H1 (cell line): ENCODE measurements at regions not wholly inside any gene's neighbourhood (a gene's known extent, or its start where the extent isn't known, plus 50 kb on each side); places are given as distances from the start of the nearest gene placed in this dataset.

ENCODE experiments used
- CEBPB ChIP-seq: IDR thresholded peaks from 2 replicates; pipeline ENCODE4 v1.6.1; 2012; ENCODE audit warnings: low read depth, low read length
- EP300 ChIP-seq, 2 experiments: IDR thresholded peaks; 1 replicate in 1 of 2; 2 replicates in 1 of 2; pipeline ENCODE4 v1.6.1; 2011 to 2012; ENCODE audit warnings: low read depth in 2 of 2, low read length in 2 of 2, mild to moderate bottlenecking in 2 of 2, borderline replicate concordance in 1 of 2, inconsistent platforms in 1 of 2, moderate library complexity in 1 of 2
- GABPA ChIP-seq: IDR thresholded peaks from 2 replicates; pipeline ENCODE4 v1.6.1; 2011; ENCODE audit warnings: mild to moderate bottlenecking, low read length, moderate library complexity, borderline replicate concordance; ENCODE audit not compliant: insufficient read depth
- KDM4A ChIP-seq: IDR thresholded peaks from one replicate; pipeline ENCODE4 v1.7.1; 2012; ENCODE audit warnings: low read depth, mild to moderate bottlenecking, moderate library complexity, low read length, inconsistent platforms; ENCODE audit not compliant: severe bottlenecking
- MAFK ChIP-seq: IDR thresholded peaks from 2 replicates; pipeline ENCODE4 v1.6.1; 2012; ENCODE audit warnings: low read depth, mild to moderate bottlenecking, improper control_type of control experiment, low read length
- TF ChIP-seq, protein P1 (sequence below): fragments of 300-600 bp; sonication (generic); IDR thresholded peaks from 2 replicates; pipeline ENCODE4 v1.7.1; 2012; ENCODE audit warnings: low read length, moderate library complexity, mild to moderate bottlenecking, inconsistent platforms; ENCODE audit not compliant: insufficient replicate concordance
- TF ChIP-seq, protein P2 (sequence below), 3 experiments: IDR thresholded peaks; 1 replicate in 2 of 3; 2 replicates in 1 of 3; pipeline versions ENCODE4 v1.5.1 to v1.6.1; 2011; ENCODE audit warnings: low read length in 3 of 3, mild to moderate bottlenecking in 3 of 3, inconsistent platforms in 2 of 3, low read depth in 1 of 3, moderate library complexity in 1 of 3; ENCODE audit not compliant: insufficient read depth in 1 of 3; ENCODE audit errors: control extremely low read depth in 1 of 3

DNA sequence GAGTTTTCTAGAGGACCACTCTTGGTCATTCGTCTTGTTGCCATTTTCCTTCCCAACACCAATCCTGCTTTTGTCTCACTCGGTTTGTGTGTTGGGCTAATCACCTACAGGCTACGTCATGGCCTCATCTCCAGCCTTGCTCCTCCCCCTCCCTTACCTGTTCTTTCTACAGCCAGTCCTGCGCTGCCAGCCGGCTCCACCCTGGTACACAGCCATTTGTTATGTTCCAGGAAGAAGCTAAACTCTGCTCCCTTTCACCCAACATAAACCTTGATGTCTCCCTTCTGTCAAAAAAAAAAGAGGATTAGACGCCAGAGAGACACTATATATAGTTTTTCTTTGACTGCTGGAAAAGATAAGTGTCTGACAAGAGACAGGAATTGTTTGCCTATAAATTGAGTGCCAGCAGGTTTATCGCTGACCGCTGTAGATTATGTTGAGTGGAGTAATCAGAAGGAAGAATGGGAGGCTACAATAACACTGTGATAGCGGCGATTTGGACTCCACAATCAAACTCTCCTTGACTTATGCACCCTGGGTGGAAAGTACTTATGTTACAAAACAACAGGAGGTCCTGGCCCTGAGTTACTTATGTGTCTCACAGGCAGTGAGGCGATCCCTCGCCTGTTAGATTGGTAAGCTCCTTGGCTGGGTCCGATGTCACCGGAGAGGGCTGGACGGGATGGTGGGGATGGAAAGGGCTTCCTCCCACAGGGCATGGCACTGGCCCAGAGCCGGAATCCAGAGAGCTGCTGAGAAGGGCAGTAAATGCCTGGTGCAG lies 171.3 kb upstream of the BMPER start (continued):
- TF ChIP-seq, protein P1, sequence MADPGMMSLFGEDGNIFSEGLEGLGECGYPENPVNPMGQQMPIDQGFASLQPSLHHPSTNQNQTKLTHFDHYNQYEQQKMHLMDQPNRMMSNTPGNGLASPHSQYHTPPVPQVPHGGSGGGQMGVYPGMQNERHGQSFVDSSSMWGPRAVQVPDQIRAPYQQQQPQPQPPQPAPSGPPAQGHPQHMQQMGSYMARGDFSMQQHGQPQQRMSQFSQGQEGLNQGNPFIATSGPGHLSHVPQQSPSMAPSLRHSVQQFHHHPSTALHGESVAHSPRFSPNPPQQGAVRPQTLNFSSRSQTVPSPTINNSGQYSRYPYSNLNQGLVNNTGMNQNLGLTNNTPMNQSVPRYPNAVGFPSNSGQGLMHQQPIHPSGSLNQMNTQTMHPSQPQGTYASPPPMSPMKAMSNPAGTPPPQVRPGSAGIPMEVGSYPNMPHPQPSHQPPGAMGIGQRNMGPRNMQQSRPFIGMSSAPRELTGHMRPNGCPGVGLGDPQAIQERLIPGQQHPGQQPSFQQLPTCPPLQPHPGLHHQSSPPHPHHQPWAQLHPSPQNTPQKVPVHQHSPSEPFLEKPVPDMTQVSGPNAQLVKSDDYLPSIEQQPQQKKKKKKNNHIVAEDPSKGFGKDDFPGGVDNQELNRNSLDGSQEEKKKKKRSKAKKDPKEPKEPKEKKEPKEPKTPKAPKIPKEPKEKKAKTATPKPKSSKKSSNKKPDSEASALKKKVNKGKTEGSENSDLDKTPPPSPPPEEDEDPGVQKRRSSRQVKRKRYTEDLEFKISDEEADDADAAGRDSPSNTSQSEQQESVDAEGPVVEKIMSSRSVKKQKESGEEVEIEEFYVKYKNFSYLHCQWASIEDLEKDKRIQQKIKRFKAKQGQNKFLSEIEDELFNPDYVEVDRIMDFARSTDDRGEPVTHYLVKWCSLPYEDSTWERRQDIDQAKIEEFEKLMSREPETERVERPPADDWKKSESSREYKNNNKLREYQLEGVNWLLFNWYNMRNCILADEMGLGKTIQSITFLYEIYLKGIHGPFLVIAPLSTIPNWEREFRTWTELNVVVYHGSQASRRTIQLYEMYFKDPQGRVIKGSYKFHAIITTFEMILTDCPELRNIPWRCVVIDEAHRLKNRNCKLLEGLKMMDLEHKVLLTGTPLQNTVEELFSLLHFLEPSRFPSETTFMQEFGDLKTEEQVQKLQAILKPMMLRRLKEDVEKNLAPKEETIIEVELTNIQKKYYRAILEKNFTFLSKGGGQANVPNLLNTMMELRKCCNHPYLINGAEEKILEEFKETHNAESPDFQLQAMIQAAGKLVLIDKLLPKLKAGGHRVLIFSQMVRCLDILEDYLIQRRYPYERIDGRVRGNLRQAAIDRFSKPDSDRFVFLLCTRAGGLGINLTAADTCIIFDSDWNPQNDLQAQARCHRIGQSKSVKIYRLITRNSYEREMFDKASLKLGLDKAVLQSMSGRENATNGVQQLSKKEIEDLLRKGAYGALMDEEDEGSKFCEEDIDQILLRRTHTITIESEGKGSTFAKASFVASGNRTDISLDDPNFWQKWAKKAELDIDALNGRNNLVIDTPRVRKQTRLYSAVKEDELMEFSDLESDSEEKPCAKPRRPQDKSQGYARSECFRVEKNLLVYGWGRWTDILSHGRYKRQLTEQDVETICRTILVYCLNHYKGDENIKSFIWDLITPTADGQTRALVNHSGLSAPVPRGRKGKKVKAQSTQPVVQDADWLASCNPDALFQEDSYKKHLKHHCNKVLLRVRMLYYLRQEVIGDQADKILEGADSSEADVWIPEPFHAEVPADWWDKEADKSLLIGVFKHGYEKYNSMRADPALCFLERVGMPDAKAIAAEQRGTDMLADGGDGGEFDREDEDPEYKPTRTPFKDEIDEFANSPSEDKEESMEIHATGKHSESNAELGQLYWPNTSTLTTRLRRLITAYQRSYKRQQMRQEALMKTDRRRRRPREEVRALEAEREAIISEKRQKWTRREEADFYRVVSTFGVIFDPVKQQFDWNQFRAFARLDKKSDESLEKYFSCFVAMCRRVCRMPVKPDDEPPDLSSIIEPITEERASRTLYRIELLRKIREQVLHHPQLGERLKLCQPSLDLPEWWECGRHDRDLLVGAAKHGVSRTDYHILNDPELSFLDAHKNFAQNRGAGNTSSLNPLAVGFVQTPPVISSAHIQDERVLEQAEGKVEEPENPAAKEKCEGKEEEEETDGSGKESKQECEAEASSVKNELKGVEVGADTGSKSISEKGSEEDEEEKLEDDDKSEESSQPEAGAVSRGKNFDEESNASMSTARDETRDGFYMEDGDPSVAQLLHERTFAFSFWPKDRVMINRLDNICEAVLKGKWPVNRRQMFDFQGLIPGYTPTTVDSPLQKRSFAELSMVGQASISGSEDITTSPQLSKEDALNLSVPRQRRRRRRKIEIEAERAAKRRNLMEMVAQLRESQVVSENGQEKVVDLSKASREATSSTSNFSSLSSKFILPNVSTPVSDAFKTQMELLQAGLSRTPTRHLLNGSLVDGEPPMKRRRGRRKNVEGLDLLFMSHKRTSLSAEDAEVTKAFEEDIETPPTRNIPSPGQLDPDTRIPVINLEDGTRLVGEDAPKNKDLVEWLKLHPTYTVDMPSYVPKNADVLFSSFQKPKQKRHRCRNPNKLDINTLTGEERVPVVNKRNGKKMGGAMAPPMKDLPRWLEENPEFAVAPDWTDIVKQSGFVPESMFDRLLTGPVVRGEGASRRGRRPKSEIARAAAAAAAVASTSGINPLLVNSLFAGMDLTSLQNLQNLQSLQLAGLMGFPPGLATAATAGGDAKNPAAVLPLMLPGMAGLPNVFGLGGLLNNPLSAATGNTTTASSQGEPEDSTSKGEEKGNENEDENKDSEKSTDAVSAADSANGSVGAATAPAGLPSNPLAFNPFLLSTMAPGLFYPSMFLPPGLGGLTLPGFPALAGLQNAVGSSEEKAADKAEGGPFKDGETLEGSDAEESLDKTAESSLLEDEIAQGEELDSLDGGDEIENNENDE: no peak
- TF ChIP-seq GABPA: no peak
- no peak for TF ChIP-seq CEBPB
- TF ChIP-seq KDM4A: no peak
- no peak for TF ChIP-seq EP300 (IDR thresholded peaks at IDR 0.05; ENCODE audit: borderline replicate concordance in 1 of 2, low read depth in 2 of 2, low read length in 2 of 2)
- TF ChIP-seq MAFK: no peak
- TF ChIP-seq, protein P2, sequence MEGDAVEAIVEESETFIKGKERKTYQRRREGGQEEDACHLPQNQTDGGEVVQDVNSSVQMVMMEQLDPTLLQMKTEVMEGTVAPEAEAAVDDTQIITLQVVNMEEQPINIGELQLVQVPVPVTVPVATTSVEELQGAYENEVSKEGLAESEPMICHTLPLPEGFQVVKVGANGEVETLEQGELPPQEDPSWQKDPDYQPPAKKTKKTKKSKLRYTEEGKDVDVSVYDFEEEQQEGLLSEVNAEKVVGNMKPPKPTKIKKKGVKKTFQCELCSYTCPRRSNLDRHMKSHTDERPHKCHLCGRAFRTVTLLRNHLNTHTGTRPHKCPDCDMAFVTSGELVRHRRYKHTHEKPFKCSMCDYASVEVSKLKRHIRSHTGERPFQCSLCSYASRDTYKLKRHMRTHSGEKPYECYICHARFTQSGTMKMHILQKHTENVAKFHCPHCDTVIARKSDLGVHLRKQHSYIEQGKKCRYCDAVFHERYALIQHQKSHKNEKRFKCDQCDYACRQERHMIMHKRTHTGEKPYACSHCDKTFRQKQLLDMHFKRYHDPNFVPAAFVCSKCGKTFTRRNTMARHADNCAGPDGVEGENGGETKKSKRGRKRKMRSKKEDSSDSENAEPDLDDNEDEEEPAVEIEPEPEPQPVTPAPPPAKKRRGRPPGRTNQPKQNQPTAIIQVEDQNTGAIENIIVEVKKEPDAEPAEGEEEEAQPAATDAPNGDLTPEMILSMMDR (IDR thresholded peaks at IDR 0.05; ENCODE audit: control extremely low read depth in 1 of 3, insufficient read depth in 1 of 3, low read depth in 1 of 3, low read length in 3 of 3): no peak
